Bronchial epithelial cell (primary cell): ENCODE measurements at regions not wholly inside any gene's neighbourhood (a gene's known extent, or its start where the extent isn't known, plus 50 kb on each side); places are given as distances from the start of the nearest gene placed in this dataset.

Source experiments
- DNase-seq: peaks from one replicate; pipeline ENCODE4 v3.0.0-alpha.2; 2010; ENCODE audit warnings: low read depth
- FAIRE-seq: peaks from 2 replicates; lab custom pipeline; 2011; peaks lifted over from hg19 to GRCh38; lab: Jason Lieb, UNC
- H3K27me3 ChIP-seq: 2 replicates; pipeline ENCODE4 v1.5.1; 2011; ENCODE audit warnings: low read length; ENCODE audit not compliant: control insufficient read depth, insufficient read depth
- H3K36me3 ChIP-seq: 2 replicates; pipeline ENCODE4 v1.5.1; 2011; ENCODE audit warnings: low read length; ENCODE audit not compliant: control insufficient read depth, insufficient read depth
- H3K4me3 ChIP-seq: 2 replicates; pipeline ENCODE4 v1.5.1; 2011; ENCODE audit warnings: mild to moderate bottlenecking, low read depth, low read length, control low read depth
- CTCF ChIP-seq: IDR thresholded peaks from 2 replicates; pipeline ENCODE4 v1.5.1; 2011; ENCODE audit warnings: mild to moderate bottlenecking, moderate library complexity, low read length, control low read depth, inconsistent platforms; ENCODE audit not compliant: insufficient read depth, severe bottlenecking

- Histone ChIP-seq H3K36me3 (no peaks in the 10 kb centered on the region), H3K27me3 (no peaks in the 10 kb centered on the region), H3K4me3 (no peak overlapping the region)
- no peak for FAIRE-seq
- DNase-seq = peak; percentile 14
- TF ChIP-seq CTCF = no peak
These were observed 331.5 kb upstream of the RARB start for GRCh38 chr3:25096536-25096935.

GRCh38 chr3:25097023-25097422 is 331.0 kb upstream of the RARB start:
- no peak for DNase-seq
- H3K36me3 ChIP-seq = no peaks in the 10 kb centered on the region
- no peak for FAIRE-seq

GRCh38 chr3:25099666-25100065 is 328.4 kb upstream of the RARB start:
- FAIRE-seq = no peak
- H3K27me3 ChIP-seq = no peaks in the 10 kb centered on the region
- no peak for TF ChIP-seq CTCF
- H3K36me3 ChIP-seq = no peaks in the 10 kb centered on the region
- no peak for DNase-seq
- H3K4me3 ChIP-seq = no peak overlapping the region

More at GRCh38 chr3:25097023-25097422, 331.0 kb upstream of the RARB start:
- TF ChIP-seq CTCF = no peak
- H3K27me3 ChIP-seq = no peaks in the 10 kb centered on the region
- no peak overlapping the region for H3K4me3 ChIP-seq

- no peaks in the 10 kb centered on the region for H3K36me3 ChIP-seq
- DNase-seq = no peak
- no peak for TF ChIP-seq CTCF
- FAIRE-seq = no peak
- no peaks in the 10 kb centered on the region for H3K27me3 ChIP-seq
- no peak overlapping the region for H3K4me3 ChIP-seq
These were observed 324.7 kb upstream of the RARB start for GRCh38 chr3:25103391-25103790.

- DNase-seq (peak; percentile 80), FAIRE-seq (no peak)
- H3K27me3 ChIP-seq = no peaks in the 10 kb centered on the region
- no peak overlapping the region for H3K4me3 ChIP-seq
- no peaks in the 10 kb centered on the region for H3K36me3 ChIP-seq
- TF ChIP-seq CTCF = no peak
These were observed 320.0 kb upstream of the RARB start for GRCh38 chr3:25107918-25108617.

GRCh38 chr3:25110642-25111041 is 317.4 kb upstream of the RARB start:
- Histone ChIP-seq H3K4me3 (no peak overlapping the region), H3K27me3 (no peaks in the 10 kb centered on the region), H3K36me3 (no peaks in the 10 kb centered on the region)
- no peak for TF ChIP-seq CTCF
- DNase-seq (no peak), FAIRE-seq (no peak)
